Lower leg skin (tissue), 3 donors: ENCODE measurements at regions not wholly inside any gene's neighbourhood (a gene's known extent, or its start where the extent isn't known, plus 50 kb on each side); places are given as distances from the start of the nearest gene placed in this dataset.

Source experiments
- POLR2A ChIP-seq, 2 donors: fragments of 450-650 bp; IDR thresholded peaks; one replicate each; pipeline ENCODE4 v1.6.1; 2016 to 2017; ENCODE audit warnings: antibody characterized with exemption in 2 of 2, mild to moderate bottlenecking in 1 of 2, moderate library complexity in 1 of 2
- TF ChIP-seq, protein P1 (sequence below), 3 donors: fragments of 450-650 bp; IDR thresholded peaks; one replicate each; pipeline ENCODE4 v1.5.1; 2016; ENCODE audit warnings: antibody characterized with exemption in 3 of 3, mild to moderate bottlenecking in 3 of 3, moderate library complexity in 2 of 3

DNA sequence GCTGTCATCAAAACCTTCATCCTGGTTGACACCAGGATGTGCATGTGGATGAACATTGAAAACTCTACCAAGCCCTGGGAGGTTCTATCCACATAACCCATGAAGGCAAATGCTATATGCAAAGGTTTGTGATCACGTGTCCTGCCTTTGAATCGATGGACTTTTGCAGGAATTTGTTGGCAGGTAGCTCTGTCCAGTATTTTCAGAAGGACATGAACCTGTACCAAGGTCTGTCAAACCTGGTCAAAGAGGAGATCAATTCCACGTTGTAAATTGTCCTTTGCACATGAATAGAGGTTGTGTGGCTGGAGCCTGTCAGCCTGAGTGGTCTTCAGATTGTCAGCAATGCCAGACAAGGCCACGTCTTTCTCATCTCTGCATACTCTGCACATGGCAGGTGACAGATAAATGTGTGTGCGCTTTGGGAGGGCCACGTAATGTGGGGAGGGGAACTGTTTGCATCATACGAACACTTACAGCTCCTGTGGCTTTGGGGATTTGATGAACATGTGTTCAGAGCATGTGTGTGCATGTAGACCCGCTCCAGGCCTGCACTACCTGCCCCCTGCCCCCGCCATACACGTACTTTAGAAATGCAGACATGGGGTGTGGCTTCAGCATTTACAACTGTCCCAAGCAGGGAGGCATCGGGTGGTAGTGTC is 169.1 kb downstream of the ERMARD start:
- TF ChIP-seq, protein P1, sequence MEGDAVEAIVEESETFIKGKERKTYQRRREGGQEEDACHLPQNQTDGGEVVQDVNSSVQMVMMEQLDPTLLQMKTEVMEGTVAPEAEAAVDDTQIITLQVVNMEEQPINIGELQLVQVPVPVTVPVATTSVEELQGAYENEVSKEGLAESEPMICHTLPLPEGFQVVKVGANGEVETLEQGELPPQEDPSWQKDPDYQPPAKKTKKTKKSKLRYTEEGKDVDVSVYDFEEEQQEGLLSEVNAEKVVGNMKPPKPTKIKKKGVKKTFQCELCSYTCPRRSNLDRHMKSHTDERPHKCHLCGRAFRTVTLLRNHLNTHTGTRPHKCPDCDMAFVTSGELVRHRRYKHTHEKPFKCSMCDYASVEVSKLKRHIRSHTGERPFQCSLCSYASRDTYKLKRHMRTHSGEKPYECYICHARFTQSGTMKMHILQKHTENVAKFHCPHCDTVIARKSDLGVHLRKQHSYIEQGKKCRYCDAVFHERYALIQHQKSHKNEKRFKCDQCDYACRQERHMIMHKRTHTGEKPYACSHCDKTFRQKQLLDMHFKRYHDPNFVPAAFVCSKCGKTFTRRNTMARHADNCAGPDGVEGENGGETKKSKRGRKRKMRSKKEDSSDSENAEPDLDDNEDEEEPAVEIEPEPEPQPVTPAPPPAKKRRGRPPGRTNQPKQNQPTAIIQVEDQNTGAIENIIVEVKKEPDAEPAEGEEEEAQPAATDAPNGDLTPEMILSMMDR (IDR thresholded peaks at IDR 0.05), result no peak
- no peak for TF ChIP-seq POLR2A (IDR thresholded peaks at IDR 0.05)
